Colon (tissue), 2 donors: ENCODE measurements at regions not wholly inside any gene's neighbourhood (a gene's known extent, or its start where the extent isn't known, plus 50 kb on each side); places are given as distances from the start of the nearest gene placed in this dataset.

ENCODE experiments used
- FAIRE-seq: peaks from 2 replicates; lab custom pipeline; 2012; peaks lifted over from hg19 to GRCh38; lab: Jason Lieb, UNC
- donor health status: control.
- donor health status: control.

- FAIRE-seq, result no peak
Observed at GRCh38 chr1:36643371-36644270, 160.9 kb upstream of the CSF3R start.

DNA sequence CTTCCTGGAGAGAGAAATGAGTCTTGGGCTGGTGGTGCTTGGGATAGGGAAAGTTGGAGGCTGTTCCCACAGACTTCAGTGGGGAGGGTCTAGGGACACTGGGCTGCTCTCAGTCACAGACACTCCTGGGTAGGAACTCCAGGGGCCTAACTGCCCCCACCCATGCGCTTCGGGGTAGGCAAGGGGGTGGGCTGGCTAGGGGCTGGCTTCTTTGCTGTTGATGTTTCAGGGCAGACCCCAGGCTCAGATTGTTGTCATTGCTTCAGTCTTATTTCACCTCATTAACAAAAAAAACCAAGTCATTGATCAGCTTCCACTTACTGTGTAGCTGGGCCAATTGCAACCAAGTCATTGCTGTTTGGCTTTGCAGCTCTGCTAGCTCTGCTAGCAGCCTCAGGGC lies 160.1 kb upstream of the CSF3R start:
- FAIRE-seq, result no peak

GRCh38 chr1:36641776-36642175 lies 159.1 kb upstream of the CSF3R start:
- no peak for FAIRE-seq

GRCh38 chr1:36639461-36639860 lies 156.7 kb upstream of the CSF3R start:
- no peak for FAIRE-seq

GRCh38 chr1:36638268-36638667 lies 155.6 kb upstream of the CSF3R start:
- FAIRE-seq, result no peak

DNA sequence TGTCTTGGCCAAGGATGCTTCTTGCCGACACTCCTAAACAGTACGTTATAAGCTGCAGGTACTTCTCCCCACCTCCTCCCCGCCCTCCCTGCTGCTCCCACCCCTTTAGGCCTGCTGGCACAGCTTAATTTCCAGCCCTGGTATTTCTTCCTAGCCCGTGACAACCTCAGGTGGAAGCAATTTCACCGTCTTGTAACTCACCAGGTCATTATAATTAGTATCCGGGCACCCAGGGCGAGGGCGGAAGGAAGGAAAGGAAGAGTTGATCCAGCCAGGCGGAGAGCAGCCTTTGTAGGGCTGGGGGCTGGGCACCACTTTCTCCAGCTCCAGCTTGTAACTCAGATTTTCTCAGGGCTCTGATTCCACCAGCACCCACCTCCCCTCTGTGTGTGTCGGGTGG lies 153.5 kb upstream of the CSF3R start:
- FAIRE-seq, result no peak

DNA sequence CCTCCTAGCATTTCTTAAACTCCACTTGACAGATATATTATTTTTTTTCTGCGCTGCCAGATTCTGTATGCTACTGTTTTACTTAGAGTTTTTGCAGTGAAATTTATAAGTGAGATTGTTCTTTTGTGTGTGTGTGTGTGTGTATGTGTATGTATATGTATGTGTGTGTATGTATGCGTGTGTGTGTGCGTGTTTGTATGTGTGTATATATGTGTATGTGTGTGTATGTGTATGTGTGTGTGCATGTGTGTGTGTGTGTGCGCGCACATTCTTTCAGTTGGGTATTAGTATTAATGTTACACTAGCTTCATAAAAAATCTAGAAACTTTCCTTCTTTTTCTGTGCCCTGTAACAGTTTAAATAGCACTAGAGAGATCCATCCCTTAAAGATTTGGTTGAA lies 152.6 kb upstream of the CSF3R start:
- no peak for FAIRE-seq

DNA sequence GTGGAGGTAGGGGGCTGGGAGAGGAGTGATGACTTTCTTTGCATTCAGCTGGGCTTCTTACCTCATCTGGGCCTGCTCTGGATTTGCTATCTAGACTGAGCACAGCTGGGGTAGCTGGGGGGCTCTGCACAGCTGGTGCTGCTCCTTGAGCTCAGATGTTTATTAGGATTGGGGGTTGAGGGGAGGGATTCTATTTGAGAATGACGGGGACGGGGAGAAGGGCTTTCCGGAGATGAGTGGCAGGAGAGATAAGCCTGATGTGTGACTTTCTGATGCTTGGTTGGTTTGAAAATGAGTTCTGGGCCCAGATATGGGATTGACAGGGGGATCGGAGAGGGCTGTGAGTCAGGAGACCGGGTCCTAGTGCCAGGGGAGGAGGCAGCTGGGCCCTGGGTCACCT lies 146.1 kb upstream of the CSF3R start:
- no peak for FAIRE-seq

DNA sequence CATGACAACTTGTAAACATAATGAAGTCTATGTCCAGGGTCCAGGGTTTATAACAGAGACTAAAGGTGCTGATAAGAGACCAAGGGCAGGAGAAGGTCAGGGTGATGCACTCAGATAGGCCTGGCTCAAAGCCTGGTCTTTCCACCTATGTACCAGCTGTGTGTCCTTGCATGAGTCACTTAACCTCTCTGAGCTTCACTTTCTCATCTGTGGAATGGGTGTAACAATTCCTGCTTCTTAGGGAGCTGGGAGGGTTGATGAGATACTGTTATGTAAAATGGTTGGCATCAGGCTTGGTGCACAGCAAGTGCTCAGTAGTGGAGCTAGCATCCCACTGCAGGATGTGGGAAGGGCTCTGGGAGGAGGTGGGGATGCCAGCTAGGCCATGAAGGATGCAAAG lies 143.7 kb upstream of the CSF3R start:
- no peak for FAIRE-seq

- FAIRE-seq, result no peak
Observed at GRCh38 chr1:36625935-36626310, 143.2 kb upstream of the CSF3R start.

- no peak for FAIRE-seq
Observed at GRCh38 chr1:36625253-36625934, 142.7 kb upstream of the CSF3R start.

DNA sequence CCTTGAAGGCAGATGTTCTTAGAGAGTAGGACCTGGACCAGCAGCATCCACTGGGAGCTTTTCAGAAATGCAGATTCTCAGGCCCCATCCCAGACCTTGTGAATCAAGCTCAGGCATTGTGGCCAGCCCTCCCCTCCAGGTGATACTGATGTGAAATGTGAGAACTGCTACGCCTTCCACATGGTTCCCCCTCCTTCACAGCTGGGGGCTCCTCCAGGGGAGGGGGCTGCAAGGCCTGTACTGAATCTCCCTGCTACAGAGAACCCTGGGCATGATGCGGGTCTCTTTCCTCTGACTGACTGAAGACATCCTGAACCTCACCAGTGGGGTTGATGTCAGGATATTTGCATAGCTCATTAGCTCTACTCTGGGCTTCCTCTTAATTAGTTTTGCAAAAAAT lies 141.8 kb upstream of the CSF3R start:
- no peak for FAIRE-seq

DNA sequence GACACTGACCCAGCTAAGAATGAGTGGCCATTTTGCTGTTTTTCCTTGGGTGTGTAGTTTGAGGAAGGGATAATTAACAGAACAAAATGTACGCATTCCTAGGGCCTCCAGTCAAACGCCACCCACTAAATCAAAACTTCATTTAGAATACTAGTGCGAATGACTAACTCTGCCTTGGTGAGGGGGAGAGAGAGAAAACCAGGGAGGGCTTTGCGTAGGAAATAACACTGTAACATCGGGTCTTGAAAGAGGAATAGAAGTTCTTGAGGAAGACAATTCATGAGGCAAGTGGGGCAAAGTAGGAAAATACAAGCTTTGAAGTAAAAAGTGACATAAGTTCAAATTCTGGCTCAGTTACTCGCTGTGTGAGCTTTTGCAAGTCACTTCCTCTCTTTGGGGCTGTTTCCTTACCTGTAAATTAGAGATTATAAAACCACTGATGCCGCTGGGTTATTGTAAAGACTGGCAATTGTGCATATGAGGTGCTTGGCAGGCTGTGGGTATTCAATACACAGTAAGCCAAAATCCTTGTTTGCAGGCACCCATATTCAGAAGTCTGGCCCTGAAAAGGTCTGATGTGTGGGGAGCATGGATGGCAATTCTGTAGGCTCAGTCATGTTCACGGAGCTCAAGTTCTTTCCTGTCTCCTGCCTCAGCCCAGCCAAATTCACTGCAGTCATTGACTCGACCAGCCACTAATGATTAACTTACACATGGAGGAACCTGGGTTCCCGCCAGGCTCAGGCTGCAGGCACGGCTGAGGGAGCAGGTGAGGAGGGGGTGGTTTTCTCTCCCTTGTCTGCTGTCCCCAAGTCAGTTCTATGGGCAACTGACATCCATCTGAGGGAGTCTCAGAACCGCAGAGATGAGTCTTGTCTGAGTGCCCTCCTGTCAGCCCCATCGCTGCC lies 140.3 kb upstream of the CSF3R start:
- no peak for FAIRE-seq

- FAIRE-seq, result no peak
Observed at GRCh38 chr1:36621531-36621930, 138.8 kb upstream of the CSF3R start.

DNA sequence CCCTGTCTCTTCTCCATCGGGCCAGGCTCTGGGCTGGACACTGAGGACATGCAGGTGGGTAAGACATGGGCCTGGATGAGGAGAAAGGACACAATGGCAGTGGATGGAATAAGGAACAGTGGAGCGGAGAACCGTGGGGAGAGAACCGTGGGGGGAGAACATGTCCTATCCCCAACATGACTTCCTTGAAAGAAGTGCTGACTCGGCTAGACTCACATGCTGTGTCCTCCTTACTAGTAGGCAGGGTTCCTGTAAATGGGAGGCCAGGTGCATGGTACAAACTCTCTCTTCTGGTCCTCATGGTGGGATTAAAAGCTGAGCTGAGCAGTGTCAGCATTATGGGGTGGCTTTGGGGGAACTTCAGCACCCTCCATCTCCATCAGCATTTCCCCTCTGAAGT lies 137.4 kb upstream of the CSF3R start:
- FAIRE-seq, result no peak

GRCh38 chr1:36614991-36615390 lies 132.3 kb upstream of the CSF3R start:
- no peak for FAIRE-seq

DNA sequence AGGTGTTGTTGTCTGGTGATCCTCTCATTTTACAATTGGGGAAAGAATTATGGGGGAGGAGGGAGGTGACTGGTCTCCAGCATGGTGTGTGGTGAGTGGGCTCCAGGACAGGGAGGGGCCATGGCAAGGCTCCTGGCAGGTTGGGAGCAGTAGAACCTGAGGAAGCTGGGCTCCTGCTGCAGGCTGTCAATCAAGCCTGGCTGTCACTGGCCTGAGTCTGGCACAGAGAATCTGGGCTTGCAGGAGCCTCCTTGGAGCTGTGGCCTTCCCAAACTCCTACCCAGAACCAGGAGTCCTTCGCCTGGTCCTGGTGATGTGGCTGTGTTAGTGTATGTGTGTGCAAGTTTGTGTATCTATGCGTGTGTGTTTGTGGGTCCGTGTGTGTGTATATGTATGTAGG lies 131.9 kb upstream of the CSF3R start:
- FAIRE-seq, result no peak

- no peak for FAIRE-seq
Observed at GRCh38 chr1:36613721-36614120, 131.0 kb upstream of the CSF3R start.

GRCh38 chr1:36612881-36613280 lies 130.2 kb upstream of the CSF3R start:
- no peak for FAIRE-seq

DNA sequence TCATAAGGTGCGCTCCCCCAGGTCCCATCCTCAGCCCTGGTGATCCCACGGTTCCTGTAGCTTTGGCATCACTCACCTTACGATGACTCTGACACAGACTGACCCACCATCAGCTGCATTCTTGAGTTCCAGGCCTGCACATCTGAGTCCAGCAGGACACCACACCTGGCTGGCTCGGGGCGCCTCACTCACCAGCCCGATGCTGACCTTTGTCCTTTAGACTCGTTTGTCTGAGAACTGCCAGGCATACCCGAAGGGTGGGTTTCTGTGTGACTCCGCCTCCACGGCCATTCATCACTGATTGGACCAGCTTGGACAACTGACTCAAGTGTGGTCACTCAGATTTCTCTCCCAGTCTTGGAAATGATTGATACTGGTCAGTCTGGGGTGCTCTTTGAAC lies 129.4 kb upstream of the CSF3R start:
- no peak for FAIRE-seq

DNA sequence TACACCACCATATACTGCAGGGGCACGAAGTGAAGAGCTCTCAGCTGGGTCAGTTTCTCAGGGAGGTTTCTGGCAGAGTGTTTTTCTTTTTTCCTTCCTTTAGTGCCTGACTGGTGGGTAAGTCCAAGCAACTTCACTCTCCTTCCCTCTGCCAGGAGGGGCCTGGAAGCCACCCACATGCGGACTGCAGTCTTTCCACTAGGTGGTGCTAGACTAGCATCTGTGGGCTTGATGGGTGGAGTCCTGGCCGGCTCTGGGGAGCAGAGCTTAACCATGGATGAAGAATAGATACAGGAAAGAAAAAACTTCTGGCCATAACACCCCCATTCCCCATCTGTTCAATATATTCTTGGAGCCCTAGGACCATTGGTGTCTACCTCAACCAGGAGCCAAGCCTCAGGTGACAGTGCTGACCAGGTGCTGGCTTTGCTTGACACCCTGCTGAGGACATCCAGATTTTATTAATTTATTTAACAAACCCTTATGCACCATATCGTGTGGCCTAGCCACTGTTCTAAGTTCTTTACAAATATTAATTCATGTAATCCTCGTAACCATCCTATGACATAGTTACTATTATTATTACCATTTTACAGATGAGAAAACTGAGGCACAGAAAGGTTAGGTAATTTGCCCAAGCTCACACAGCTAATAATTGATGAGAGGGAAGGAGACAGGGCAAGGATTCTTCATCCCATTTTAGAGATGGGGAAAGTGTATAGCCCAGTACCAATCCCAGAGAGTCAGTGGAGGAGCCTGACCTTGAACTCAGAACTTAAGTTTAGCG lies 126.7 kb upstream of the CSF3R start:
- no peak for FAIRE-seq

DNA sequence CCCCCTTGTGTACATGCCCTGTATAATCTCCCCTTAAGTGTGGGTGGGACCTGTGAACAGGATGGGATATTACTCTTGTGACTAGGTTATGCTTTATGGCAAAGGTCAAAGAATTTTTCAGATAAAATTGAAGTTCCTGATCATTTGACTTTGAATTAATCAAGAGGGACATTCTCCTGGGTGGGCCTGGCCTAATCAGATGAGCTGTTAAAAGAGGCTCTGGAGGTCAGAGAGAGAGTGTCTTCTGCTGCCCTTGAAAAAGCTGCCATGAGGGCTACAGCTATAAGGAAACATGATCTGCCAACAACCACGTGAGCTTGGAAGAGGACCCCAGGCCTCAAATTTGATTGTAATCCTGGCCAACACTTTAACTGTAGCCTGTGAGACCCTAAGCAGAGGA lies 125.6 kb upstream of the CSF3R start:
- no peak for FAIRE-seq
